ENCODE measurements at regions not wholly inside any gene's neighbourhood (a gene's known extent, or its start where the extent isn't known, plus 50 kb on each side); places are given as distances from the start of the nearest gene placed in this dataset.

DNA sequence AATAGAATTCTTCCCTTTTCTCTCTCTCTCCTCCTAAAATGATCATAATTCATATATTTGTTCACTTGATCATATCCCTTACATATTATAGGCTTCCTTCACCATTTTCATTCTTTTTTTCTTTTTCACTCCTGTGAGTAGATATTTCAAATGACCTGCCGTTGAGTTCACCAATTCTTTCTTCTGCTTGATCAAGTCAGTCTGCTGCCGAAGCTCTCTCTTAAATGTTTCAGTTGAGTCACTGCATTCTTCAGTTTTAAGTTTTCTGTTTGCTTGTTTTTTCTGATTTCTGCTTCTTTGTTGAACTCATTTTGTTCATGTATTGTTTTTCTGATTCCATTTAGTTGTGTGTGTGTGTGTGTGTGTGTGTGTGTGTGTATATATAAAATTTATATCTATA lies 354.3 kb downstream of the GPAT3 start:
- DNase-seq (ENCODE audit: insufficient read length, low spot score) (no peak), FAIRE-seq (no peak)
- no peak for TF ChIP-seq TAF1 (IDR thresholded peaks at IDR 0.05; ENCODE audit: low read depth, low read length)
- TF ChIP-seq POLR2AphosphoS5 (IDR thresholded peaks at IDR 0.05; ENCODE audit: low read depth, low read length) = no peak
- TF ChIP-seq PAX5 (IDR thresholded peaks at IDR 0.05; ENCODE audit: insufficient read depth, low read length, severe bottlenecking) = no peak
- no peak for TF ChIP-seq POU2F2 (IDR thresholded peaks at IDR 0.05; ENCODE audit: low read depth, low read length)
- no peak for TF ChIP-seq POLR2A (IDR thresholded peaks at IDR 0.05; ENCODE audit: low read depth, low read length)
- TF ChIP-seq SPI1 (IDR thresholded peaks at IDR 0.05; ENCODE audit: low read depth, low read length) = no peak

GRCh38 chr4:83889802-83890201 lies 353.9 kb downstream of the GPAT3 start:
- no peak for FAIRE-seq
- no peak for DNase-seq (ENCODE audit: insufficient read length, low spot score)

DNA sequence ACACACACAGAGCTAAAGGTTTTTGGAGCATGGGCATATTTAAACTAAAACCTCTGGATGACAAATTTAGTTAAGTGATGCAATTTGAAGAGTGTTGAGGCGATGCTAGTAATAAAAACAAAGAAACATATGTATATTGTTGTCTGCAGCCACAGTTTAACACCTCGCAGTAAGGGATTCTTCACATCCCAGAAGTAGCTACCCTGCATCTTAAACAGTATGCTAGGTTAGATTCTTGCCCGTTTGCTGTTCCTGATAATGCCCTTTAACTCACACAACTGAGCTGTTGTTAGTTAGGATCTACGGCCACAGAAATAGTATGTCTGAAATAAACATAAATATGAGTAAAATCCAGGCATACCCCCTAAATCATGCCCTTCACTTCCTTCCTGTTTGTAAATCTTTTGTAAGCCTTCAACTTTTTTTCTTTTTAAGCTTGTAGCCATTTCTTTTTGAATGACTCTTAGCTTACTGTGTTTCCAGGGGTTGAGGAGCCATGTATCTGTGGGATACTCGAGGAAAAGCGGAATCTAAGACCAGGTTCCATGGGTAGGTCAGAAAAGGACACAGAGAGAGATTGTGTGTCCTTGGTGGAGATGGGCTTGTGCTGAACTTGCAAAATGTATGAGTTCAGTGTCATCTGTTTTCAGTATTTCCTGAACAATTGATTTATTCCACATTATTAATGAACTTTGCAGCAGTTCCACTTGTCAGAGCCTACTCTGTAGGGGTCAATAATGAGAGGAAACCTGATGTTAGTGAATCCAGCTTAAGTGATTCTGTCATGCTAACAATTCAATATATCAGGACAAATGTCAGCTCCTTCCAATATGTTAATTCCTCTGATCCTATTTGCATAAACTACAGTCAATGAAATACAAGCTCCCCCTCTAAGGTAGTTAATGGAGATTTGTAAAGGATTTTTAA lies 349.6 kb downstream of the GPAT3 start:
- TF ChIP-seq POLR2A (IDR thresholded peaks at IDR 0.05; ENCODE audit: low read depth, low read length) (no peak), TAF1 (IDR thresholded peaks at IDR 0.05; ENCODE audit: low read depth, low read length) (no peak)
- FAIRE-seq = no peak
- DNase-seq (ENCODE audit: insufficient read length, low spot score) = no peak

More at GRCh38 chr4:83889802-83890201, 353.9 kb downstream of the GPAT3 start:
- no peak for TF ChIP-seq POLR2A (IDR thresholded peaks at IDR 0.05; ENCODE audit: low read depth, low read length)
- TF ChIP-seq POU2F2 (IDR thresholded peaks at IDR 0.05; ENCODE audit: low read depth, low read length) = no peak

DNA sequence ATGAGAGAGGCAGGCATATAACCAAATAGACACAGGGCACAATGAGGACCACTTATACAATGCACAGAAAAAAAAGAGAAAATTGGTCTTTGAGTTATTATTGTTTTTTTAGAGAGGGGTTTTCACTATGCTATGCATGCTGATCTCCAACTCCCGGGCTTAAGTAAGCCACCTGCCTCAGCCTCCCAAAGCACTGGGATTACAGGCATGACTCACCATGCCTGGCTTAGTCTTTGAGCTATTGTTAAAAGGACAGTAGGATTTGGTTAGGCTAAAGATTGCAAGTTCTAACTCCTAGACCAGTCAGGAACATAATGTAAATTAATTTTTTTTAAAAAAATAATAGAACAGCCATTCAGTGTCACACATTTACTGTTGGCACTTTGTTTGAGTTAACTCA lies 340.1 kb downstream of the GPAT3 start:
- DNase-seq (ENCODE audit: insufficient read length, low spot score) (no peak), FAIRE-seq (no peak)

GRCh38 chr4:83875437-83875836 lies 339.5 kb downstream of the GPAT3 start:
- DNase-seq (ENCODE audit: insufficient read length, low spot score) = no peak
- TF ChIP-seq SPI1 (IDR thresholded peaks at IDR 0.05; ENCODE audit: low read depth, low read length) (no peak), POLR2A (IDR thresholded peaks at IDR 0.05; ENCODE audit: low read depth, low read length) (no peak), PAX5 (IDR thresholded peaks at IDR 0.05; ENCODE audit: insufficient read depth, low read length, severe bottlenecking) (no peak), POLR2AphosphoS5 (IDR thresholded peaks at IDR 0.05; ENCODE audit: low read depth, low read length) (no peak), POU2F2 (IDR thresholded peaks at IDR 0.05; ENCODE audit: low read depth, low read length) (no peak), TAF1 (IDR thresholded peaks at IDR 0.05; ENCODE audit: low read depth, low read length) (no peak)
- no peak for FAIRE-seq

More for the DNA sequence above, 340.1 kb downstream of the GPAT3 start:
- TF ChIP-seq PAX5 (IDR thresholded peaks at IDR 0.05; ENCODE audit: insufficient read depth, low read length, severe bottlenecking) (no peak), POU2F2 (IDR thresholded peaks at IDR 0.05; ENCODE audit: low read depth, low read length) (no peak), POLR2AphosphoS5 (IDR thresholded peaks at IDR 0.05; ENCODE audit: low read depth, low read length) (no peak), SPI1 (IDR thresholded peaks at IDR 0.05; ENCODE audit: low read depth, low read length) (no peak), POLR2A (IDR thresholded peaks at IDR 0.05; ENCODE audit: low read depth, low read length) (no peak)

GRCh38 chr4:83873996-83874395 lies 338.1 kb downstream of the GPAT3 start:
- TF ChIP-seq PAX5 (IDR thresholded peaks at IDR 0.05; ENCODE audit: insufficient read depth, low read length, severe bottlenecking) (no peak), SPI1 (IDR thresholded peaks at IDR 0.05; ENCODE audit: low read depth, low read length) (no peak), TAF1 (IDR thresholded peaks at IDR 0.05; ENCODE audit: low read depth, low read length) (no peak), POU2F2 (IDR thresholded peaks at IDR 0.05; ENCODE audit: low read depth, low read length) (no peak), POLR2A (IDR thresholded peaks at IDR 0.05; ENCODE audit: low read depth, low read length) (no peak), POLR2AphosphoS5 (IDR thresholded peaks at IDR 0.05; ENCODE audit: low read depth, low read length) (no peak)
- FAIRE-seq (no peak), DNase-seq (ENCODE audit: insufficient read length, low spot score) (no peak)

GRCh38 chr4:83870328-83870950 lies 334.5 kb downstream of the GPAT3 start:
- no peak for FAIRE-seq
- DNase-seq (ENCODE audit: insufficient read length, low spot score) = no peak
- no peak for TF ChIP-seq POLR2AphosphoS5 (IDR thresholded peaks at IDR 0.05; ENCODE audit: low read depth, low read length)
- TF ChIP-seq POLR2A (IDR thresholded peaks at IDR 0.05; ENCODE audit: low read depth, low read length) = no peak
- no peak for TF ChIP-seq SPI1 (IDR thresholded peaks at IDR 0.05; ENCODE audit: low read depth, low read length)
- no peak for TF ChIP-seq PAX5 (IDR thresholded peaks at IDR 0.05; ENCODE audit: insufficient read depth, low read length, severe bottlenecking)
- no peak for TF ChIP-seq TAF1 (IDR thresholded peaks at IDR 0.05; ENCODE audit: low read depth, low read length)
- no peak for TF ChIP-seq POU2F2 (IDR thresholded peaks at IDR 0.05; ENCODE audit: low read depth, low read length)

DNA sequence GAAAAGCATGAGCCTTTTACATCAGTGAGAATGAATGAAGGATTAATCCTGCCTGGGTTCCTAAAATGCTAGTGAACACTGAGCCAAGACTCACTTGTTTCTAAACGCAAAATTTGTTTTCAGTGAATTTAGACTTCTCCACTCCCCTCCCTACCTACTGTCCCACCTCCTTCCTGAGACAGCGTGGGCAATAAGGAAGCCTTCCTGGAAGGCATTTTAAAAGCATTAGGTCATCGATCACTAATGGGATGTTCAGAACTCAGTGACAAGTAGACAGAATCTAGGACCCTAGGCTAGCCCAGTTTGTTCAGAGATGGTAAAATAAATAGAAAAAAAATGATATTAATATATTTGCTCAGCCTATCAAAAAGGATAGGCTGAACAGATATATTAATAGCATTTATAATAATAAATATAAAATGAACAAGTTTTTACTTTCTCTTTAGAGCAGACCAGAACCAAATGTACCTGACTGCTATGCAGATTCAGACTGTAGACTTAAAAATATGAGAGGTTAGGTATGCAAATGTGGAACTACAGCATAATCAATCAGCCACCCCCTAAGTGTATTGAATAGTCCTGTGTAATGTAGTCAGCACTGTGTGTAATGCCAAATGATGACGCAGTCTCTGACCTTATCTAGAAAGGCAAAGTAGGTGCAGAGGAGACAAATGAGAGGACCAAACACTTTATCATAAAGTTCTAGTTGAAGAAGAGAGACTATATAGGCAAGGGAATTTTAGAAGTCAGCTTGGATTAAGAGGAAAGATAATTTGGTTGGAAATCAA lies 331.1 kb downstream of the GPAT3 start:
- no peak for DNase-seq (ENCODE audit: insufficient read length, low spot score)
- TF ChIP-seq PAX5 (IDR thresholded peaks at IDR 0.05; ENCODE audit: insufficient read depth, low read length, severe bottlenecking) (no peak), POLR2A (IDR thresholded peaks at IDR 0.05; ENCODE audit: low read depth, low read length) (no peak), POU2F2 (IDR thresholded peaks at IDR 0.05; ENCODE audit: low read depth, low read length) (no peak), SPI1 (IDR thresholded peaks at IDR 0.05; ENCODE audit: low read depth, low read length) (no peak), POLR2AphosphoS5 (IDR thresholded peaks at IDR 0.05; ENCODE audit: low read depth, low read length) (no peak), TAF1 (IDR thresholded peaks at IDR 0.05; ENCODE audit: low read depth, low read length) (no peak)
- no peak for FAIRE-seq

DNA sequence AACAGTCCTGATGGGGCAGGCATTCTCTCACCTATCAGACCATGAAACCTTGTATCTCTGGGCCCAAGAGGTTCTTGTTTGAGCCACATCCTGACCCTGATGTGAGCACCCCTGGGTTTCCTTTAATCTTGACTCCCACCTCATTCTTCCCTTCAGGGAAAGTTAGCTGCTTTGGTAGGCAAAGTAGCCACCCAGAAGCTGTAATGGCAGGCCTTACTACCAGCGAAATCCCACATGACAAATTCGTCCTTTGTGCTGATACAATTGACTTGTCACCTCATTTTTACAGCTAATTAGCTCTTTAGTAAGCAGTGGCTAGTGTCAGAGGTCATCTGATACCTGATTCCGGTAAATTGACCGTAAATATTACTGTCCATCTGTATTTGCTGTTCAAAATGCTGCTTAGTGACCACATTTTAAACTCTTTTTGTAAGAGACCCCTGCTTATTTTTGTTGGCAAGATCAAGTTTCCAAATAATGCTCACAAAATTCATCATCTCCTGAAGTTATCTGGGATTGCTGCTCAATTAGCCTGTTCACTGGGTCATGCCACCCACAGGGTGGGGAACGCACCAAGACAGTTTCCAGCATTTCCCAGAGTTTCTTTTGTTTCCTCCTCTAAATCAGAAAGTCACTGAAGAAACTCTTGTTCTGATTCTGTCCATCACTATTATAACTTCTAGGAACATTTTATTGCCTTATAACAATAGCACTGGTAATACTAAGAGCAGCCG lies 329.7 kb downstream of the GPAT3 start:
- DNase-seq (ENCODE audit: insufficient read length, low spot score) = no peak
- no peak for FAIRE-seq
- TF ChIP-seq POLR2A (IDR thresholded peaks at IDR 0.05; ENCODE audit: low read depth, low read length) (no peak), PAX5 (IDR thresholded peaks at IDR 0.05; ENCODE audit: insufficient read depth, low read length, severe bottlenecking) (no peak), POU2F2 (IDR thresholded peaks at IDR 0.05; ENCODE audit: low read depth, low read length) (no peak), POLR2AphosphoS5 (IDR thresholded peaks at IDR 0.05; ENCODE audit: low read depth, low read length) (no peak), TAF1 (IDR thresholded peaks at IDR 0.05; ENCODE audit: low read depth, low read length) (no peak), SPI1 (IDR thresholded peaks at IDR 0.05; ENCODE audit: low read depth, low read length) (no peak)
